ENCODE measurements at regions not wholly inside any gene's neighbourhood (a gene's known extent, or its start where the extent isn't known, plus 50 kb on each side); places are given as distances from the start of the nearest gene placed in this dataset.

DNA sequence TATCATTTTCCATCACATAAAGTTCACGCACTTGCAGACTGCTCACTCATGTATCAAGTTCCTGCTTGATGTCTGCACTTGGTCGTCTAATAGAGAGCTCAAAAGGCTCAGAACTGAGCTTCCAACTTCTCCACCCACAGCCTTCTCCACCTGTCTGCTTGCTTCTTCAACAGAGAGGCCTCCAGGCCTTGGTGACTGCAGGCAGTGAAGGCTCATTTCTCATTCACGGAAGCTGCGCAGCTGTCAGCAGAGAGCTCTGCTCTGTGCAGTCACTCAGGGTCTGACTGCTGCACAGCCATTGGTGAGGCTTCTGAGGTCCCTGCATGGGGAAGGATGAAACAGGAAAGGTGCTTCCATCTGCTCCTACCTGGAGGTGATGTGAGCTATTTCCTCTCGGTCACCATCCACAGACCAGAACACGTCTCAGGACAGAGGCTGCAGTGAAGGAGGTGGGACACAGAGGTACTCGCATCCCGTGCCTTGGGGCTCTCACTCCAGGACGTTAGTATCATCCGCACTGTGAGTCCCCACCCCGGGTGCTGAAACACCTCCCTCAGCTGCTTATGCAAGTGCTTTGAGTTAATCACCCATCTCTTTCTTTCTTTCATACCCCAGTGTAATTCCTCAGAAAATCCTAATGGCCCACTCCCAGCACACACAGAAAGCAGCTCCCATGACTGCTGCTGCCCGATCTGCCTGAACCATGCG is 126.2 kb downstream of the TMEM18 start:
- ATAC-seq = peak; percentile 23

DNA sequence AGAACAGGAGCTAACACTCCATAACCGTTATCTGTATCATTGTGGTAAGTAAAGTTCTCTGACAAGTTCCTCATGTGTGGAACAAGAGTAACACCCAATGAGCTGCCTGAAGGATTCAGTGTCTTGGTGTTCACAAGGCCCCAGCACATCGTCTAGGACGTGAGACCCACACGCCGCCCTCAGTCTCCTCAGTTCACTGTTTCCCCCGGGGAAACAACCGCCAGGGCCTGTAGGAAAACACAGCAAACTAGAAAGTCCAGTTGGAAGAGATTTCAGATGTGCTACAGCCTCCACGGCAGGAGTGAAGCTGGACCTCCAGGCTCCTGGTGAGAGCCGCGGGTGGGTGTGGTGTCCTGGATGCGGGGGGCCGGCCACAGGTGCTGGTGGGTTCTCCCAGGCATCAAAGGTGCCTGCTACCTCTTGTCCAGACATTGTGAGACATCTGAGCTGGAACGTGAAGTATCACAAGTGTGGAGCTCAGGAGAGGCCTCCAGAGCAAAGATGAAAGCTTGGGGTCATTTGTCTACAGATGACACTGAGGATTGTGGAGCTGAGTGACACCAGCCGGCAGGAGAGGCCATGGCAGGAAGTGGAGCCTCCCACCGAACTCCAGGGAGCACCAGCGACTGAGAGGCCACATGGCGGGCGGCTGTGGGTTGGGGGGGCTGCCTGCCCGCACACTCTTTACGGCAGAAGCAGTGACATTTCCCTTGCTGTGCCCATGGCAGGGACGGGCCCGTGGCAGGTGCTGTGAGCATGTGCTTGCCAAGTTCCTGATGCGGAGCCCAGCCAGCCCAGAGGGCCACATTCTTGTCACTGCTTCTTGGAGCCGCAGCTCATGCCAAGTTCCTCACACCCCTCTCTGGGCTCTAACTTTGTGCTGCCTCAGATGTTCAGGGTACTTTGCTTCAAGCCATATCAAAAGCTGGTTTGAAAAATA is 131.2 kb downstream of the TMEM18 start:
- ATAC-seq = no peak

DNA sequence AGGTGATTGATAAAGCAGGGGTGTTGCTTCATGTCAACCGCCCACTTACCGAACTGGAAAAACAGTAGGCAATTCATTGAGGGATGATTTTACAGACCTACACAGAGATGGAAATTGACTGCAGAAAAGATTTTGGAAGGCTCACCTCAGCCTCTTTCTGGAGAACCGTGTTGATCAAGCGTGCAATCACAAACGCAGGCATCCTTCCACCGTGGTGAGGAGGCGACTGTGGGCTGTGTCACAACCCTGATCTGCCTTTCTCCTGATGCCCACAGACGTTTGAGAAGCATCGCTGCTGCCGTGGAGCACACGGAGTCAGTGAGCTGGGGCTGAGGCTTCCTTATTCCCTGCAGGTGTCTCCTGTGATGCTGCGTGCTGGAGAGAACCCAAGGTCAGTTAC is 132.0 kb downstream of the TMEM18 start:
- ATAC-seq = no peak

DNA sequence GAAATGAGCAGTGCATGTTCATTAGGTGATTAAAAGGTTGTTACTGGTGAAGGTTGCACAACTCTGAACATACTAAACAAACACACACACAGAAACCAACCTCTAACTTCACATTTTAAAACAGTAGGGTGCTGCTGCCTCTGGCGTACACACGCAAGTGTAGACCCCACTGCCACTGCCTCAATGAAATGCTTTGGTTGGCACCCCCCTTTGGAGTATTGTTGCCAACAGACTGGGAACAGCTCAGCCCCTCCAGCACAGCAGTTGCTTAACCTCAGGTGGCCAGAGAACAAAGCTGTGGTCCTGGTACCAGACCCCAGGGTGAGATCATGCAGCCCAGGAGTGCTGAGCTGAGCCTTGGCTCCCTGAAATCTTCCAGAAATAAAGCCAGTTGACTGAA is 138.6 kb downstream of the TMEM18 start:
- ATAC-seq = no peak

DNA sequence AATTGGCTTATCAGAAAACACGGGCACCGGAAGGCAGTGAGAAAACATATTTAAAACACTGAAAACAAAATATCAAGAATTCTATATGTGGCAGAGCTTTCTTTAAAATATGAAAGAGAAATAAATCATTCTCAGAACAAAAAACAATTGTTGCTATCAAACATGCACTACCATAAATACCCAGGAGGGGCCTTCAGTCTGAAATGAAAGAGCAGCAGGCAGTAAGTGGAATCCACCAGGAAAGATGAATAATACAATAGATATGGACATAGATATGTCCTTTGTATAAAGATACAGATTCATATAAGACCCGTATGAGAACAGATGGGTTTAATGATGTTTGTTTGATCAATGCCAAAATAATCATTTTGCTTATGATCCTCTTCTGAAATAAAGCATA is 142.0 kb downstream of the TMEM18 start:
- no peak for ATAC-seq

DNA sequence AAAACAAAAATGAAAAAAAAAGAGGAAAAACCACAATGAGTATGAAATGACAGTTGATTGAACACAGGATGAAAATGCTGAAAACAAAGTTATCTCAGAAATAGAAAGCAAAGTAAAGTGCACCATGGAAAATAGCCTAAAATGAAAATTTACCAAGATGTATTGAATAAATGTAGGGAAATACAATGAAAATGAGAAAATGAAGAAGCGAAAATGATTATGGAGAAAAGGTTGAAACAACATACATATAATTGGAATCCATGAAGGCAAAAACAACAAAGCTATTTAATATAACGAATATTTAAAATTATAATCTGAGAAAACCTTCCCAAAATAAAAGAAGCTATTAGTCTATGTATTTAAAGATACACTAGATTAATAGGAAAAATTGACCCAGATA is 147.4 kb downstream of the TMEM18 start:
- no peak for ATAC-seq

DNA sequence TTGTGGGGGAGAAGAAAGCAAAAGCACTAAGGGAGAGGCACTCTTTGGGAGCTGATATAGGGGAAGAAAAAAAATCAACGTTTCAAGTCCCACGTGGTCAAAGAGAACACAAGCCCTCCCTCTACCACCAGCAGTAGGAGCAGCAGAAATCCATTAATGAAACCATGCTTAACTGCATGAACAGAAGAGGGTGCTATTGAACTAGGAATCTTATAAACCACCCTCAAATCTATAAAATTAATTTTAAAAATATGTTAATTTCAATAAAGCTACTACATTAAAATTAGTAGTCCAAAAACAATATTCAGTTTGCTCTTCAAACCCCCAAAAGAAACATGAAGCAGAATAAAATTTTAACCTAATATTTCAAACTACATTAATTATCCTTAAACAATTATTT is 147.8 kb downstream of the TMEM18 start:
- ATAC-seq = no peak

DNA sequence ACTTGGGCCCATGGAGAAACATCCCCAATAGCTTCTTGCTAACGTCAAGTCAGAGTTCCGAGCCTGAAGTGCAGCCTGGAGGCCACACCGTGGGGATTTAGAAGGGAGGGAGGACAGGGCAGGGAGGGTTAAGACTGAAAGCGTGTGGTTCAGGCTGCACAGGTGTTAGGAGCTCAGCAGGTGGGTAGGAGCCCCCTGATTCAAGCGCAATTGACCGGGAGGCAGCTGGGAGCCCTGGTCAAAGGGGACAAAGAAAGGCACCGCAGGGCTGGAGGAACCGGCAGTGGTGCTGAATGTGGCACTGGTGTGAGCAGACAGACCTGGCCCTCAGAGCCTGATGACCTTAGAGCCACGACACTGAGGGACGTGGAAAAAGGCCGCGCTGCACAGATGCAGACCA is 149.6 kb downstream of the TMEM18 start:
- no peak for ATAC-seq

DNA sequence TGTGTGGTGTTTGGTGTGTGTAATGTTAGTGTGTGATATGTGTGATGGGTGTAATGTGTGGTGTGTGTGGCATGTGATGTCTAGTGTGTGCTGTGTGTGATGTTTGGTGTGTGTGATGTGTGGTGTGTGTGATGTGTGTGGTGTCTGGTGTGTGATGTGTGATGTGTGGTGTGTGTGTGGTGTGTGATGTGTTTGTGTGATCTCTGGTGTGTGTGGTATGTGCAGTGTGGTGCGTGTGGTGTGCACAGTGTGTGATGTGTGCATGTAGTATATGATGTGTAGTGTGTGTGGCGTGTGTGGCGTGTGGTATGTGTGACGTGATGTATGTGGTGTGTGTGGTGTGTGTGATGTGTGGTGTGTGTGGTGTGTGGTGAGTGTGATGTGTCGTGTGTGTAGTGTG is 150.3 kb downstream of the TMEM18 start:
- no peak for ATAC-seq

DNA sequence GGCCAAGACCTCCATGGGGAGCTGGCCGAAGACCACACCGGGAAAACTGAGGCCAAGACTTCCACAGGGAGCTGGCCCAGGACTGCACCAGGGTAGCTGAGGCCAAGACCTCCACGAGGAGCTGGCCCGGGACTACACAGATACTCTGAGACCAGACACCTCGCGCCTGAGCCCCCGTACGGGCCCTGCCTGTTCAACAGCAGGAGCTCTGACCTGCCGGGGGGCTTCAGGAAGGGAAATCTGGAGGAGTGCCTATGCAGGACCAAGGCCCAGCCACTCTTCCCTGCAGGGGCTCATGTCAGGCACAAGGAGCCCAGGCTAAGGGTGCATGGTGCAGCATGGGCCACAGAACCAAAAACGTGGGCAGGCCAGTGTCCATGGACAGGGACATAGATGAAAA is 151.6 kb downstream of the TMEM18 start:
- no peak for ATAC-seq

DNA sequence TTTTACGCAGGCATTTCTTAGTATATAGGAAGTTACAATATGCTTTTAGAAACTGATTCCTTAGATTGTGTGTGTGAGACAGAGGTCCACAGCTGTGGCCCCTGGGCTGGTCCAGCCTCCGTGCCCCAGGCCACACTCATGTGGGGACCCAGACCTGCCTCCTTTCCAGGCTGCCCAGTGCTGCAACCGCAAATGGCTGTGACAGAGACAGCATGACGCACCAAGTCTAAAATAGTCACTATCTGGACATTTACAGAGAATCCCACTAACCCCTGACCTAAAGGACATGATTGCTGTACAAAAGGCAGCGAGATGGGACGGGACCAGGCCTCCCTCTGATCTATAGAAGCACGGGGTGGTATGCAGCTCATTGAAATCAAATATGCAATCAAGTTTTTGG is 152.2 kb downstream of the TMEM18 start:
- ATAC-seq = no peak

DNA sequence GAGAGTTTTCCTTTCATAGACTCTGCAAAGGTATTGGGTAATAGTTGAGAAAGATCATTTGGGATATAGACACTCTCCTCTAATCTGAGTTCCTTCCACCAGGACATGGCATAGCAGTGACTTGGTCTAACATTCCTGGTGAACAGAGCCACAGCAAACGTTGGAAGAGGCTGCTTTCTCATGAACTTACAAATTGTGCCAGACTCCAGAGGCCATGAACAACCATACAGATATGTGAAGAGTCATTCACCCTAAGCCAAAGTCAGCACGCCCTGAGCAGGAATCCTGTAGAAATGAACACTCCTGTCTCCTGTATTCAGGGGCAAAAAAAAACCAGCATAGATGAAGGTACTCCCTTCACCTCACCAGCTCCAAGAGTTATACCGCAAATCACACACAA is 152.8 kb downstream of the TMEM18 start:
- no peak for ATAC-seq

DNA sequence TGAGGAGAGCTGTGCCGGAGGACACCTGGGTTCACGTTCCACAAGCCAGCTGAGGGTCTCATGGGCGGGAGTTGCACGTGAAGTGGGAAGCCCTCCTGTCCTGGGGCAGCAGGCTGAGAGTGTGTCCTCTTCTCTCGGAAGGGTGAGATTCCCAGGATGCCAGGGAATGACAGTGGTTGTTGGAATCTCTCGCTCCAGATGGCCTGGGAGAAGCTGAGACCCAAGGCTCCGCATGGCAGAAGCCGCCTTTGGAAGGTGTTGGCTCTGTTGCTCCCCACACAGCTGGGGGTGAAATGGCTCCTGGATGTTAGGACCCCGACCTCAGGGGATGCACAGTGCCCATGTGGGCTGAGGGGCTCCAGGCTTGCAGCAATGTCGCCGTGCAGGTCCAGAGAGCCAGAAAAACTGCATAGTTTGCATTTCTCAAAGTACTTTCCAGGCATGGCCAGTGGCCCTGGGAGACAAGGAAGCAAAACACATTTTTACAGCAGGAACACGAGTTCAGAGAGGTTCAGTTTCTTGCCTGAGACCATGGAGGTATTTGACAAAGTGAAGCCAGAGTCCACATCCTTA is 153.4 kb downstream of the TMEM18 start:
- ATAC-seq = no peak

DNA sequence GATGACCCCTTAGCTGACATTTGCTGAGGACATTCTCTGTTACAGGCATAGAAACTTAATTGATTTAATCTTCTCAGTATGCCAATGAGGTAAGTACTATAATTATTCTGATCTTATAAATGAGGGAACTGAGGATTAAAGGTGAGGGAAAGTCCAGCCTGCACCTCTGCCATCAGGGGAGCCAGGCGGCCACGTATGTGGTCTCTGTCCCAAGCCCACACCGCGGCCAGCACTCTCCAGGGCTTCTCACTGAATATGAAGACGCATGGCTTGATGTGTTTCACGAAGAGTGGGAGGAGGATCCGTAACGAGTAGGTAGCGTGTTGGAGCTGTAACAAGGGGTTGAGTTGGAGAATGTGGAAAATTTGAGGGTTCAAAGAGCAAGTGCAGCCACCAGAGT is 154.4 kb downstream of the TMEM18 start:
- ATAC-seq = no peak

DNA sequence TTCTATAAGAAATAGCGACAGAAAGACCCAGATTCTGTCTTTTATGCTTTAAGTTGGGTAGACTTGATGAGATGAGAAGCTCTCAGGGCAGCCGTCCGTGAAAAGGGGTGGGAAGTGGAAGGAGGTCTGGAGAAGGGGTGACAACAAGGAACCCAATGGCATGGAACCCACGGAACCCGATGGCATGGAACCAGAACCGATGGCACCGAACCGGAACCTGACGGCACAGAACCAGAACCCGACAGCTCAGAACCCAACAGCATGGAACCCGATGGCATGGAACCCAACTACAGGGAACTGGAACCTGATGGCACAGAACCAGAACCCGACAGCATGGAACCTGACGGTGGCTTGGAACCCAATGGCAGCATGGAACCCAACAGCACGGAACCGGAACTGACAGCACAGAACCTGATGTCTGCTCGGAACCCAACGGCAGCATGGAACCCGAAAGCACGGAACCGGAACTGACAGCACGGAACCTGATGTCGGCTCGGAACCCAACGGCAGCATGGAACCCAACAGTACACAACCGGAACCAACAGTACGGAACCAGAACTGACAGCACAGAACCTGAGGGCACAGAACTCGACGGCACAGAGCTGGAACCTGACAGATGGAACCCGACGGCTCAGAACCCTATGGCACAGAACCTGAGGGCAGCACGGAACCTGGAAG is 155.2 kb downstream of the TMEM18 start:
- ATAC-seq = no peak

DNA sequence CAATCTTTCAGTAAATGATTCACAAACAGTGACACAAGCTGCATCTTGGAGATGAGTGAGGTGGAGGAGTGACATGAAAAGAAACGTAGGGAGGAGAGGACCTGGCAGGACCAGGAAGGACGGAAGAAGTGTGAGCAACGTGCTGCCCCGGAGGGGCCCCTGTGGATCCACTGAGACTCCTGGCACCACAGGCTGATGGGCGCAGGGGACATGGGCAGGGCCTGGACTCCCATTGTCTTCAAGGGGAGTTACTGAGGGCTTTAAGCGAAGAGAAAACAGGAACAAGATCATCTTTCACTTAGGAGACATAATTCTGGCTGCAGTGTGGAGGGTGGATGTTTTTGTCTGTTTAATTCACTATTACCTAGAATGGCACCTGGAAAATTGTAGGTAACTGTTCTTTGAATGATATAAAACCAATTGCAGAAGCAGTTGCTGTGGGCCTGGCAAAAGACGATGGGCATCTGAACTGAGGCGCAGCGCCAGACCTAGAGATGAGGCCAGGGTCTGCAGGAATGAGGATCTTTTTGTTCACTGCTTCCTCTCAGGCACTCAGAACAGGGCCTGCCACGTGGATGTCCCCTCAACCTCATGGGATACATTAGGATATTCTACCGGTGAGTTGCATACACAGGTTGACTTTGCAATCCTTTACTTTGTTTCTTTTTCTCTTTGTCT is 156.4 kb downstream of the TMEM18 start:
- ATAC-seq = no peak

DNA sequence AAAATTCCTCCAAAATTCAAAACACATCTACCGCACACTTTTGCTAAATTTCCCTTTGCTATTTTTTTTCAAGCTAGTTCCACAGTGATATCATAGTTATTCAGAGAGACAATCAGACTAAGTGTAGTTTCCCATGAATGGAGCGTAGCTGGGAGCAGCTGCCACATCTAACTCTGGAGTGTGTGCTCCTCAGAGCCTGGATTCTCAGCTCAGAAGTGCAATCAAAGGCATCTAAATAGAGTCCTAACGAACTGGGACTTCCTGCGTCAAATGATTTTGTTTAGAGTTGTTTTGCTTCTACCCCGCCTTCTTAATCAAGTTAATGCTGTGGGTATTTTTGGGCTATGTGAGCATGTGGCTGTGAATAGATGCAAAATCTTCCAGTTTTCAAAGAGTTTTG is 160.3 kb downstream of the TMEM18 start:
- ATAC-seq = no peak

DNA sequence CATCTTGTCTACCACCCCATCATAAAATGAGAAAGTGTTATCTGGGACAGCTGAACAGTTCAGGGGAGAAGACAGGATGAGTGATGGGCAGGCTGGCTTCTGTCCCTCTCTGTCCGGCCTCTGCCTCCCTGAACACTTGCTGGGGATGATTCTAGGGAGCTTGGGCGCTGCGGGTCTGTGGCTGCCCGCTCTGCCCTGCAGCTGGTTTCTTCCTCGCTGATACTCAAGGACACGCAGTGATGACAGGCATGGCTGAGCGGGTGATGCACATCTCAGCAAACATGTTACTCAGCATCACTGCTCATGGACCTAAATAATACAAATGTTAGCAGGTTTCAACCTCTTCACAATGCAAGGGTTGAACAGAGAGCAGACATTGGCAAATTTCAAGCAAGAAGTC is 161.1 kb downstream of the TMEM18 start:
- no peak for ATAC-seq

DNA sequence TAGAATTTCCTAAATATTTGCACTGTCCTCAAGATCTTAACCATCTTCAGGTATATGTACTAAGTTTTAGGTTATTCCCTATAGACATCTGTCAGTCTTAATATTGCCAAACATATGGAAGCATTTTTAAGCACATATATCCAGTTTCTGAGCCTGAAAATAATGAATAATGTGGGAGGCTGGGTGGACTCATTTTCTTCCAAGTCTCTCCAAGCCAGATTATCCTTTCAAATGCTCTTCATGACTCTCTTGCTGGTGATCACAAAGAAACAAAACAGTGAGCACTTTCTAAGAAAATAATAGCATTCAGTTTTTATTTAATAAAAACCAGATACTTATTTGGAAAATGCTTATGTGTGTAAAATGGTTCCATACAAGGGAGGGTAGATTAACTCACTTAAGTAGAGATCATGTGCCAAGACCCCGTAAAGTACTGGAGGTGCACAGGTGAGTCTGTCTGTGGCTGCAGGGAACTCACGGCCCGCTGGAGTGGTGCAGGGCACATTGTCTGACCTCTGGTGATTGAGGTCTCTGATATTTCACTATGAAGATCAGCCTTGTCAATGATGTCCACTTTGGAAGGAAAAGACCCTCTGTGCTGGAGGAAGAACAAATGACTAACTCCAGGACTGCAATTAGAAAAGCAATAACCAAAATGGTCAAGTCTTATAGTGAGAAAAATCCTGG is 161.6 kb downstream of the TMEM18 start:
- no peak for ATAC-seq

DNA sequence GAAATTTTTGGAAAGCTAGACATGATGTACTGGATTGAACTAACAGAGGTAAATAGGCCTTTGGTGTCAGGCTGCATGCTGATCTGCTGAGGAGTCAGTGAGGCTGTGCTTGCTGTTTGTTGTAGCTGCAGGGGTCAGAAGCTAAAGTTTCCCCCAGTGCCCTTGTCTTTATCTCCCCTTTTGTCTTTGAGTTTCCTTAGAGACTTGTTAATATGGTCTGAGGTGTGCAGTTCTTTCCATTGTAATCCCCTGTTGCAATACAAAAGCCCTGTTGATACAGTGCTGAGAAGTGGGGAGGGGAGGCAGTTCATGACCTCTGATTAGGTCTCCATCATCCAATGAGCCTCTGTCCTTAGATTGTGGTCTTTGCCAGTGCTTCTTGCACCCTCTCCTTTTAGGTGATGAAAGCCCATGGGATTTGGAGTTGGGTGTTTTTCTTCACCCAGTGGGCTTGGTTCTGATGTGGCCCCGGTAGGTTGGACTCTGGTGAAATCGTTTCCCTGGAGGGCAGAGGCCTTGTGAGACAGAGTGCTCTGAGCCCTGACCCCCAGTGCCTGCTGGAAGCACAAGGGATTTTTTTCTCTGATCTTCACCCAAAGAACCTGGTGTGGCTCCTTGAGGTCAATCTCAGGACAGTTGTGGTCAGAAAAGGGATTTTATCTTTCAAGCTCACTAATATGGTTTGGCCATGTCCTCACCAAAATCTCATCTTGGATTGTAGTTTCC is 163.1 kb downstream of the TMEM18 start:
- ATAC-seq = no peak

DNA sequence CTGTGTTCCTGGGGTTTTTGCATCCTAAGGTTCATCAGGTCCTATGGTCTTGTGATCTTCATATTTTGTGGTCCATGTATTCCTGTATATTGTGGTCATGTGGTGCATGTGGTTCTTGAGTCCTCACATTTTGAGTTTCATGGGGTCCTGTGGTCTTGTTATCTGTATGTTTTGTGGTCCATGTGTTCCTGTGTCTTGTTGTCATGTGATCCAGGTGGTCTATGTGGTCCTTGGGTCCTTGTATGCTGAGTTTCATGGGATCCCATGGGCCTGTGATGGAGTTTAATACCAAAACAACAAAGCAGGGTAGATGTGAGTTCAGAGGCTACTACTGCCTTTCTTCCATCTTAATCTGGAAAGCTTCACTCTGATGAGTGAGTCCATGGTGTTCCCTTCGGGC is 166.4 kb downstream of the TMEM18 start:
- ATAC-seq = no peak

All from esophagus mucosa (tissue), 1 donor.